Adrenal gland (tissue), 5 donors: ENCODE measurements at regions not wholly inside any gene's neighbourhood (a gene's known extent, or its start where the extent isn't known, plus 50 kb on each side); places are given as distances from the start of the nearest gene placed in this dataset.

ENCODE experiments used
- POLR2A ChIP-seq, 2 donors: fragments of 450-650 bp; IDR thresholded peaks; one replicate each; pipeline ENCODE4 v1.6.1; 2017; ENCODE audit warnings: antibody characterized with exemption in 2 of 2, mild to moderate bottlenecking in 2 of 2, moderate library complexity in 1 of 2
- TF ChIP-seq, protein P1 (sequence below), 6 experiments: fragments of 450-650 bp in 4 of 6; fragments of 200-600 bp in 2 of 6; sonication (generic) in 1 of 6; IDR thresholded peaks; 1 replicate in 5 of 6; 2 replicates in 1 of 6; pipeline versions ENCODE4 v1.5.1 to v1.8.0; 2016 to 2021; ENCODE audit warnings: antibody characterized with exemption in 6 of 6, mild to moderate bottlenecking in 2 of 6, moderate library complexity in 1 of 6
- donor health status: DM: no; HTN: no; CAD: no.

DNA sequence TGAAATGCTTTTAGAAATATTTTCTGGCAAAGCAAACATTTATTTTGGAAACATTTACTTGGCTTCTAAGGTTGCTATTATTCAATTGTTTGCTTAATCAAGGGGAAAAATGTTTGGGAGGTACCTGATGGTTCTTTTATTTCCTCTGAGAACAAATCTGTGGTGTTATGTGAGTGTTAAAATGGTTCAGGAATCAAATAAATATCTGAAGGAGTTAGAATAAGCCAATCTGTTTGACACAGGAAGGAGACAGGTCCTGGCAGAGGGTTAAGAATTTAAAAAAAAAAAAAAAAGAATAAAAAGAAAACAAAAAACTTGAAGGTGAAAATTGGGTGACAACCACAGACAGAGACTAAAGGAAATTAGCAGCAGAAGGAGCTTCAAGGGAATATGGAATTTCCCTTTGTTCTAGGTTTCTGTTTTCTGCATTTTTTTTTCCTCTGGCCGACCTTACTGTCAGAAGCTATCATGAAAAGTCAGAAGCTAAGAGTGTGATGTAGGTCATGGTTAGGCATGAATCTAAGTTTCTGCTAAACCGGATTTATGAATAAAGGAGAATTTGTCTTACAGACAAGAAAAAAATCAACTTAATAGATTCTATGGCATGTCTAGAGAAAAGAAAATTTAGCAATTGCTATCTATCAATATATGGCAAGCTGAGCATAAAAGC is 78.6 kb upstream of the PNPLA4 start:
- TF ChIP-seq, protein P1, sequence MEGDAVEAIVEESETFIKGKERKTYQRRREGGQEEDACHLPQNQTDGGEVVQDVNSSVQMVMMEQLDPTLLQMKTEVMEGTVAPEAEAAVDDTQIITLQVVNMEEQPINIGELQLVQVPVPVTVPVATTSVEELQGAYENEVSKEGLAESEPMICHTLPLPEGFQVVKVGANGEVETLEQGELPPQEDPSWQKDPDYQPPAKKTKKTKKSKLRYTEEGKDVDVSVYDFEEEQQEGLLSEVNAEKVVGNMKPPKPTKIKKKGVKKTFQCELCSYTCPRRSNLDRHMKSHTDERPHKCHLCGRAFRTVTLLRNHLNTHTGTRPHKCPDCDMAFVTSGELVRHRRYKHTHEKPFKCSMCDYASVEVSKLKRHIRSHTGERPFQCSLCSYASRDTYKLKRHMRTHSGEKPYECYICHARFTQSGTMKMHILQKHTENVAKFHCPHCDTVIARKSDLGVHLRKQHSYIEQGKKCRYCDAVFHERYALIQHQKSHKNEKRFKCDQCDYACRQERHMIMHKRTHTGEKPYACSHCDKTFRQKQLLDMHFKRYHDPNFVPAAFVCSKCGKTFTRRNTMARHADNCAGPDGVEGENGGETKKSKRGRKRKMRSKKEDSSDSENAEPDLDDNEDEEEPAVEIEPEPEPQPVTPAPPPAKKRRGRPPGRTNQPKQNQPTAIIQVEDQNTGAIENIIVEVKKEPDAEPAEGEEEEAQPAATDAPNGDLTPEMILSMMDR (IDR thresholded peaks at IDR 0.05): no peak
- no peak for TF ChIP-seq POLR2A (IDR thresholded peaks at IDR 0.05)
